Fibroblast of upper back skin (primary cell): ENCODE measurements at regions not wholly inside any gene's neighbourhood (a gene's known extent, or its start where the extent isn't known, plus 50 kb on each side); places are given as distances from the start of the nearest gene placed in this dataset.
"Not testable (repeated sequence)": the region's sequence is repeated elsewhere in the genome, so short reads cannot be mapped to it uniquely, and the experiment has no call there.

Experiments used
- DNase-seq: peaks from one replicate; pipeline ENCODE4 v3.0.0-alpha.2; 2013

DNA sequence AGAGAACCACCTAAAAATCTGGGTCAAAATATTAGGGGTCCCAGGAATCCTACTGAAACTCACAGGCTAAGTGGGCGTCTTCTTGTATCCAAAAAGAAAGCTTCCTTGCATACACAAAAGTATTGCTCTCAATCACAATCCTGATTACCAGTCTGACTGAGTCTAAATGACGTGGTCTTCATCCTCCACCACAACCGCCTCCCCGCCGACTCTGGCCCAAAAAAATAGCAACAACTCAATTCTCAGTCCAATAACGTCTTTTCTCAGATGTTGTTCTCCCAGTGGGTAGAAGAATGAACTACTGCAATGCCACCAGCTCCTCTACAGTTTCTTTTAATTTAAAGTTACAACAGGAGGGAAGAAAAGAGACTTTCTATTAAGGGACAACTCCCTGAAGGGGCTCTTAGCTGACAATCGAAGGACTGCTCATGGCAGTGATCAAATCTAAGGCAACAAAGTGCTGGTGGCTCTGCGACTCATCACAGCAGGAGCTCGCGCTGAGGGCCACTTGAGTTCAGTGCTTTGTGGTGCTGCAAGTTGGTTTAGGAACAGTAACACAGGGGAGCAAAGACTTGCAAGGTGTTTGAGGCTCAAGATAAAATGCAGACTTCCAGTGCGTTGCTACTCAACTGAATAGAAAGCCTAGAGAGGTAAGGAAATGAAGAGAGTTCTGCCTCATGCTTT lies 394.1 kb downstream of the BCAT1 start:
- no peak for DNase-seq

DNA sequence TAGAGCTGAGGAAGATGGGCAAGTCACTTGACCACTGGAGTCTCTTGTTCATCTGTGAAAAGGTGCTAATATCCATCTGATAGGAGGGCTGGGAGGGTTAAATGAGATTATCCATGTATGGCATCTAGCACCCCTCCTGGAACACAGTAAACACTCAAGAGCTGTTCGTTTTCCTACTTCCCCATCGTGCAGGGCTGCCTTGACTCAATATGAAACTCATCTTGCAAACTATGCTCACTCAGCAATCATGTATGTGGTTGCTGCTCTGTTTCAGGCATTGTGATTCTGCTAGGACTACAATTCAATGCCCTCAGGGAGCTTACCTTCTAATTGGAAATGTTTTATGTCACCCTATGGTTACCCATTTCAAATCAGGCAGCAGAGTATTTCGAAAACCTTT lies 395.6 kb downstream of the BCAT1 start:
- no peak for DNase-seq

DNA sequence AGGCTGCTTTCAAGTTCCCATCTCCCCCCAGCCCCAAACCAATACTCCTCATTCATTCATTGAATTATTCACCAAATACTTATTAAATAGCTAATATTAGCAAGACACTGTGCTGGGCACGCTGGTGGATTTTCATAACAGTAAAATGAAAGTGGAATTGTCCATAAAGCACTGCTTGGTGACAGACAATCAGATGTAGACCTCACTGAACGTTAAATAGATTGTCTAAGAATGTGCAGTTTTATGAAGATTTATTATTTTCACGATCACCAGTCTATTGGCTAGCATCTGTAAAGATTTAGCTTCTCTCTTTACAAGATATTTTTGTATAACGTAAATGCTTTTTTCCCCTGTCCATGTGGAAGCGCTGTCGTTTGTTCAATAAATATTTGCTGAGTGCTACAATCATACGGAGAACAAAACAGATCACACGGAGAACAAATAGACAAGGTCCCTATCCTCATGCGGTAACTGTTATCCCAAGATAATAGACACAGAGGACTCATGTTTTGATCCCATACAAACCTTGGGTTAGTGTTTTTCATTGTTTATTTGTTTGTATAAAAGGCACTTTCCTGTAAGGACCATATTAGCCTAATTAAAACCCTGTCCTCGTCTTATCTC lies 397.6 kb downstream of the BCAT1 start:
- no peak for DNase-seq

DNA sequence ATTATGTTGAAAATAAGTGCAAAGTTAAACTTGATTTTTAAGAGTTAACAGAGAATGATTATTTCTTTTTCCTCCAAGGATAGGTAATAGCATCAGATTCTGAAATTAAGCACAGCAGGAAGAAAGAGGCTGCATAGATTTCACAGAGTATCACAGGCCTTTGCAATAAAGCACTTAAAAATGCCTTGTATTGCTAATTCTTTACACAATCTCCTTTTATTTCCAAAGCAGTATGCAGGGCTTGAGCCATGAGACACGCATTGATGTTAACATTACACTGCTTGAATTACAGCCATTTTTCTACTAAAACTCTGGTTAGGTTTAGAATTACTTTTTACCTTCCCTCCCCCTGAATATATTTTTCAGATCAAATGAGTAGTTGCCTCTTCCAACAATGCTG lies 398.3 kb downstream of the BCAT1 start:
- no peak for DNase-seq

DNA sequence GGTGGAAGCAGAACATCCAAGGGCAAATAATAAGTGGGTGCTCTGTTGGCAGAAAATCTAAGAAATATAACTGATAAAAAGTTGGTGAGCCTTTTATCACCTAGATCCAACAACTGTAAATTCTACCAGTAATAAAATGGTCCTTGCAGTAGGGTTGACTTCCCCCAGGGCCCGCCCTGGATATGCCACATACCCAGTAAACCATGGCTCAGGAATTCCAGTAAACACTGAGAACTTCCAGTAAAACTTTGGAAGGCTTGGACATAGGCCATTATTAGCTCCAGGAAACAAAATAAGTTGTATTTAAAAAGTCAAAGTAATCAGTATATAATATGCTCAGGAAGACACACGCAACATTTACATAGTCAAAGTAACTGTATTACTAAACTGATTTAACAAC lies 402.2 kb downstream of the BCAT1 start:
- no peak for DNase-seq

DNA sequence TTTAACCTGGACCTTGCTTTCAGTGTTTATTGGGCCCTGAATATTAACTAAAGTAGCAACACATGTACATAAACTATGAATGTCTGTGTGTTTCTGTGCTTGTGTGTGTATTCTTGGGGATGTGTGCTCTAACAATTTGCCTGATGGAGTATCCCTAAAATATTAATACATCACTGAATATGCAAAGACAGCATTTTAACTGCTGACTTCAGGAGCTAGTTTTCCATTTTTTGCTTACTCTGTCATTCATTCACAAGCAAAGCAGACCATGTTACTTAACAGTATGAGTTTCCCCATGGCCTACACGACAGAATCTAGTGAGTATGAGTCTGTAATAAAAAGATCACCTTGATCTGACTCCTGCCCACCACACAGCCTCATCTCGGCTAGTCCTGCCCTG lies 402.8 kb downstream of the BCAT1 start:
- DNase-seq = no peak

DNA sequence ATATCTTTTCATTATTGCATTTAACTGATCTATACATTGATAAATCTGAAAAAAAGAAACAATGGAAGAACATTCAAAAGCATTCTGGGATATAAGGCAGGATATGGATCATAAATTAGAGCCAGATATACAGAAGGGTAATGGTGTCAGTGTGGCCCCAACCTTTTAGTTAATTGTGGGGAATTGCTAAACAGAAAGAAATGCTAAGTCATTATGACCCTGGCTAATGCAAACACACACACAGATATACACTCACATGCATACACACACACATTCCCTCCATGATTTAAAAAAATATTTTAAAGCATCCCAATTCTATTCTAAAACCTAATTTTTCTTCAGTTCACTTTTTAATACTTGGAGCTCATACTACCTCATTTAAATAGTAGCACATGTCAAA lies 404.5 kb downstream of the BCAT1 start:
- DNase-seq = no peak

DNA sequence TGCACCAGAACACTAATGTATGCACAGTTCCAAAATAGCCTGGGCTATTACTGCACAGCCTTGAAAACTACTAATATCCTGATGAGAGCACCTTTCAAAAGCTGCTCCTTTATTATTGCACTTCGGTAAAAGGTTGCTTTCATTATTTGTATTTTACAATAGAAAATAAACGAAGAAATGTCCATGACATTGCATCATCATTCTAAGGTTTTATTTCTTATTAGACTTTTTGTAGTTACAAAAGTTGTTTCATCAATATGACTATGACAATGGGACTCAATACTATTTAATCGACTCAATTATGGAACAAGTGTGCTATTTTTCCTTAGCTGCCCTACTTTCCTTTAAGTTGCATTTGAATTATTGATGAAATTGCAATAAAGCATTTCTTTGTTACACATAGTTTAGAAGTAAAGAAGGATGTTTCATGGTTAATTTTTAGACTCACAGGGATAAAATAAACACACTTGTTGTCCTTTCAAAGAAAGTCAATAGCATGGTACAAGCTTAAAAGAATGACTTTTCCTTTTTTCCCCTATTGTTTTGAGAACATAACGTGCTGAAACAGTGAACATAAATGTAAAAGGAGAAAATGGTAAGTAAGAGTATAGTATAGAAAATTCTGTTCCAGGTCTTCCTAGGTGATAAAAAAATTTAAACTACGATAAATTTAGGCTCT lies 407.6 kb downstream of the BCAT1 start:
- no peak for DNase-seq

DNA sequence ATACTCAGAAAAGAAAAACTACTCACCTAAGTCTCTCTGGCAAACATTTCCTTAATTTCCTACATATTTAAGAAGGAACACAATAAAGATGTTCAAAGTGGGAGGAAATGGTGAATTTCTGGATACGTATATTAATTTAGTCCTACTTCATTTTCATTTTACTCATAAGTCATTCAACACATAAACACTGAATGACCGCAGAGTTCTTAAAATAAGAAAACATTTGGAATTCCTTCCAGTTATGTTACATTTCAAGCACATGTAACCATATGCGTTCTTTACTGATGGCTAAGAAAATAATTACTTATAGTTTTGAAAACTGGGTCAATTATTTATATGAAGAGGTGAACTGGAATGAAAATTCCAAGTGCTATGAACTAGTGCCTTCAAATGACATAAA lies 409.3 kb downstream of the BCAT1 start:
- no peak for DNase-seq

DNA sequence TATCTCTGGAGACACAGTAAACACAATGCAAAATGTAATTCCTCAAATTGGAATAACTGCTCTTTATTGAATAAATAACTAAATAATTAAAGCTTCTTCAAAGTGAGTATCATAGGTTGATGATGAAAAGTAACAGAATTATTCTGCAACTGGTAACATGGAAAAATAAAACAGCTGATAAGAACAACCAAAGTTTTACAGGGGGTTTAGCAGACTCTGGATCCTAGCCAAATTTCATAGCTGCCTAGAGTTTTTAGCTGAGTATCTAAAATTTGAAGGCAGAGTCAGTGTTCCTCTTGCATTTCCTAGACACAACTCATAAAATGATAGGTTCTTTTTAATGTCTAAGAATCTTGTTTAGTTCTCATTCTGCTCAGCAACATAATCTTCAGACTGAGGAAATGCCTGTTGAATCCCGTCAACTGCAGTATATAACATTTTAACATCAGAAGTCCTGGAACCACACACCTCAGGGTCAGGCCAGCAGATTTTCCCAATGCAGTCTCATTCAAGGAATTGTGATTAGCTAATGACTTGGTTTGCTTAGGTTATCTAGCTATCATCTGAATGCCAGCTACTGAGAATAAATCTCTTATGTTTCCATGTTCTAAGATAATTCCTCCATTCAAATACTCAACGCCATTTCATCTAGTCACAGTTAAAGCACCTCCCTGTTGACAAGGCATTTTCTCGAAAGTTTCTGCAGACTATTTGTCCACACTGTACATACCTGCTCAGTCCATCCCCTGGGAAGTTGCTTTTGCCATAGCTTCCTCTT lies 411.6 kb downstream of the BCAT1 start:
- no peak for DNase-seq

DNA sequence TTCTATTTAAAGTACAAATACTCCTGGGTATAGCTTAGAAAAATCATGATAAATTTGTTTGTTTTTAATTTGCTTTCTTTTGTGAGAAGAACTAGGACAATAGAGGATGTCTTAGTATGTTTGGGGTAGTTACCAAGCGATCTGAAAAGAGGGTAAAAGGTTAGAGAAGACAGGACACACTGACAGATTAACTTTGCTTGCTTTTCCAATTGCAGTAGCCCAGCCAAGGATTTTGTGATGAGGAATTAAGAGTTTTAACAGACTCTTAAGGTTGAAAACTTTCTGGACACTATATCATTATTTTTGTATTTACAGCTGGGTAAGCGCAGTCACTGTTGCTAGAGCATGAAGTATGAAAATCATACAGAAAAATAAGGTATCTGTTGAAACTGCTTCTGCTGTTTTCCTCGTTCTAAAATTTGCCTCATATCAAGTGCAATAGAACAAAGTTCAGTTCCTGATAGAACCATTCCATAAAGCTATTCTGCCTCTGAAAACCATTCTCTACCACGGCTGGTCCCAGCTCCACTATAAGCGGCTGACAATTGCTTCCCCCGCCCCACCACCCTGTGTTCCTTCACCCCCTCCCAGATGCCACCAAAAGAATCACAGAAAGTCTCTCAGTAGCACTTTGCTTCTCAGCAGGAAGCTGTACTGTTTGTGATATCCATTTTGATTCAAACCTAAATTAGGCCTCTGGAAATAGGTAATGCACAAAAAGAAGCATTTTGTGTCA lies 413.4 kb downstream of the BCAT1 start:
- DNase-seq = no peak

DNA sequence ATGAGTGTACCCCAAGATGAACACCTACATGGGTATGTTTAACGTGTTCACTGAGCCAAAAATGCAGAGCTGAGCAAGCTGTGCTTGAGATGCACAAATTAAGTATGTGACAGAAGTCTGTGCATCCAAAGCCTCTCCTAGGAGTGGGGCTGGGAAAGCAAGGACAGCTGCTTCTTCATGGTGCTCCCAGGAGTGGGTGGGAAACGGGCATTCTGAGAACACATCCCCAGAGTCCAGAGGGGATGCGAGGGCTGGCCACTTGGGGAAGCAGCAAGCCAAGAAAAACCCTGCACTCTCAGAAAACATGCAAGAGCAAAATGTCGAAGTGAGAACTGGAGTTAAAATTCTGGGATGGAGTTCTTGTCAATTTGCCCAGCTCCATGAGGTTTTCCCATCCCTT lies 414.3 kb downstream of the BCAT1 start:
- no peak for DNase-seq

DNA sequence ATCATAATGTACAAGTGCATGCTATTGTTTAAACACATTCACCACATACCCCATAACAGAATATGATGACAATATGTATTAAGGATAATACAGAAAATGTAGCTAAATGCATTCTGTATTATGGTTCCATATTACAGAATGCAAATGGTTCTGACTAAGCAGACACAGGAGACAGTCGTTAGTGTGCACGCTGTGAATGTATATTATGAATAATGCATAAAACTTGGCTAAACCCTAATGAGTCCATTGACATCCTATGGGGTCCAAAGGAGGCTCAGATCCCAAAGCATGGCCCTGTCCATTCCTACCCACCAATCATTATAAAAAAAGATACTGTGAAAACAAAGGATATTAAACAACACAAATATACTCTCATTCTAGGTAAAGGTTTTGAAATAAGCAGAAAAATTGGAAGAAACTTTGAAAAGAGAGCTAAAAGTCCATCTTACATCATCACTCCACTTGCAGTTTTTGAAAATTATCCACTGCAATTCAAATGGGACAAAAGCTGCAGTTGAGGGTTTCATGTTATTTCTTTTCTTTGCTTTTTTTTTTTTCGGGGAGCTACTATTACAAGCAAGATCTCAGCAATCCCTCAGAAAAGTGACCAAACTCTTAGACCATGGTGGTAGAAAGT lies 415.1 kb downstream of the BCAT1 start:
- no peak for DNase-seq

DNA sequence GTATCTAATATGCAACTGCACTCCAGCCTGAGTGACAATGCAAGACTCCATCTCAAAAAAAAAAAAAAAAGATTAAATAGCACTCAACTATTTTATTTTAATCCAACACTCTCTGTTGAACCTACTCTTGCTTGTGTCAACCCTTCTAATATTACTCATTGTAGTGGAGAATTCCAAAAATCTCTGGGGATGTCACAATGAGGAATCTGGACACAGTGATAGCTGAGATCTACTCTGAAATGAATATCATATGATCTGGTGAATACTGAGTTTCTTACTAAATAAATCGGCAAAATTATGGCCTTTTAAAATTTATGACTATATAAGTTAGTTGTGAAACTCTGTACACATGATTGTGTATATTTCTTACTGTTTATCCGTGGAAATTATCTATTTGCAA lies 418.2 kb downstream of the BCAT1 start:
- DNase-seq = no peak

DNA sequence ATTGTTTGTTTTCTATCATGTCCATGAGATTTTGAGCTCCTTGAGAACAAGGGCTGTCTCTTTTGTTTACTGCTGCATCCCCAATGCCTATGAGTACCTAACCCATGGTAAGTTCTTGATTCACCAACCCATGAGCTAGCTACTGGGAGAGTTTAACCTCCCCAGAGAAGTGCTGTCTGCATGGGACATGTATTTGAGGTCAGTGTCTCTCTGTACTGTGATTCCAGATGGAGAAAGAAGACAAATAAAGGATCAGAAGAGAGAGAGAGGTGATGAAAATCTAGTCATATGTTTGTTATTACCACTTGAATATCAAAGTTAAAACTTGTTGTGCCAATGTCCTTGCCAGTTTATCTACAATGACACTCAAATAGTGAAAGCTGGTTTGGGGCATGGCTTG lies 421.8 kb downstream of the BCAT1 start:
- no peak for DNase-seq

DNA sequence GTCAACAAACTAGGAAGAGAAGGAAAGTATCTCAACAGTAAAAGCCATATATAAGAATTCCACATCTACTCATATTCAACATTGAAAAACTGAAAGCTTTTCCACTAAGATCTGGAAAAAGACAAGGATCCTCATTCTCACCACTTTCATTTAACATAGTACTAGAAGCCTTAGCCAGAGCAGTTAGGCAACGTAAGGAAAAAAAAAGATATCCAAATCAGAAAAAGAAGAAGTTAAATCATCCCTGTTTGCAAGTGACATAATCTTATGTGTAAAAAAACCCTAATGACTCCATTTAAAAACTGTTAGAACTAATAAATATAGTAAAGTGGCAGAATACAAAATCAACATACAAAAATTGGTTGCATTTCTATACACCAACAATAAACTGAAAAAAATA lies 426.2 kb downstream of the BCAT1 start:
- no peak for DNase-seq

DNA sequence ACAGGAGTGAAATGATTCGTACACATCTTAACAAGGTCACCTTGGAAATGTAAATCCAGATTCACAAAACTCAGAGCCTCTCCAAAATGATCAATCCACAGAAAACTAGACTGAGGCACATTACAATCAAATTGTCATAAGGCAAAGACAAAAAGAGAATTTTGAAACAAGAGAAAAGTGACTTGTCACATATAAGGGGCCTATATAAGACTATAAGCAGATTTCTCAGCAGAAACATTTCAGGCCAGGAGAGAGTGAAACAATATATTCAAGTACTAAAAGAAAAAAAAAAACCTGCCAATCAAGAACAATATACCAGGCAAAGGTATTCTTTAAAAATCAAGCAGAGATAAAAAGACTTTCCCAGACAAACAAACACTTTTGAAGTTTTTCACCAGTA lies 429.1 kb downstream of the BCAT1 start:
- no peak for DNase-seq

DNA sequence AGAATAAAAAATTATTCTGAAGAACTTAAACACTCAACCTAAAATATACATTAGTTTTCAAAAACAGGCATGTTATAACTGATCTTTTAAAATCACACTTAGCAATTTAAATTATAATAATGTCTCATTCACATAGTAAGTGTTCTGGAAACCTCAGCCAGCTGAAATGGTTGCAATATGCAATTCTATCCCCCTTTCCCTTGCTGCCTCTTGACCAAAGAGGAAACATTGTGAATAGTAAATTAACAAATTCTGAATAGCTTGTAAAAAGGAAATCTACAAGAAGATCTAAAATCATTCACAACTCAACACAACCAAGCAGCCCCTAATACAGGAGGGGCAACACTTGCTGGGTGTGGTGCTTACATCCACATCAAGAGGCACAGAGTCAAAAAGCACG lies 431.9 kb downstream of the BCAT1 start:
- no peak for DNase-seq

DNA sequence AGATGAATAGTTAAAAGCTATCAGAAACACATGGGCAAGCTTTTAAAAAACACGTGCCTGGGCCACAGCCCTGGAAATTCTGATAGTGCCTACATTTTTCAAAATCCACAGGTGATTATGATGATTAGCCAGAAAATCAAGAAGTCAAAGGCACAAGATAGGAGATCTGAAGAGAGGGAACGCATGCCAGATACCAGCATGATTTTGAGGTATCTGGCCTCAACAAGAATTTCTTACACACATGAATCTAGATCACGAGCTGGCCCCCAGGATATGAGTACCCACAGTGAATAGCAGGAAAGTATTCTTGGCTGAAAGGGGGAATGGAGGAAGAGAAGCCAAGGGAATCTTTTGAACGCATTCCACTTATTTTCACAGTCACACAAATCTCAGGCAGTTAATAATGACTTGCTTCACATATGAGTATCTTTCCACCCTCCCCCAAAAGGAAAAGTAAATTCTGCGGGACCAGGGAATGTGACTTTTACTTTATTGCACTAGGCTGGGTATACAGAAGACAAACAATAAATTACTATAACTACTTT lies 438.2 kb downstream of the BCAT1 start:
- DNase-seq = no peak

DNA sequence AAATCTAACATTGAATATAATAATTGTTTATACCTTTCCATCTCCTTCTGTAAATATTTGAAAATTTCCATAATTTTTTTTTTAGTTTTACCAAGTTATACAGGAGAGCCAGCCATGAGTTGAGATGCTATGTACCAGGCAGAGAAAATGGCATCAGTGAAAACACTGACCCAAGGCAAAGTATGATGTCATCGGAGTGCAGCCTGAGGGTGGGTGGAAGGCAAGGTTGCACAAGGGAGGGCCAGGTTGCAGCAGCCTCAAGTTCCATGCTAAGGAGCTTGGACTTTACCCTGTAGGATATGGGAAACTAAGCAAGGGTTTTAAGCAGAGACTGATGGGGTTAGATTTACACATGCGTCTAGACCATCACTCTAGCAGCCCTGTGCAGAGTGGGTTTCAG lies 441.1 kb downstream of the BCAT1 start:
- no peak for DNase-seq

DNA sequence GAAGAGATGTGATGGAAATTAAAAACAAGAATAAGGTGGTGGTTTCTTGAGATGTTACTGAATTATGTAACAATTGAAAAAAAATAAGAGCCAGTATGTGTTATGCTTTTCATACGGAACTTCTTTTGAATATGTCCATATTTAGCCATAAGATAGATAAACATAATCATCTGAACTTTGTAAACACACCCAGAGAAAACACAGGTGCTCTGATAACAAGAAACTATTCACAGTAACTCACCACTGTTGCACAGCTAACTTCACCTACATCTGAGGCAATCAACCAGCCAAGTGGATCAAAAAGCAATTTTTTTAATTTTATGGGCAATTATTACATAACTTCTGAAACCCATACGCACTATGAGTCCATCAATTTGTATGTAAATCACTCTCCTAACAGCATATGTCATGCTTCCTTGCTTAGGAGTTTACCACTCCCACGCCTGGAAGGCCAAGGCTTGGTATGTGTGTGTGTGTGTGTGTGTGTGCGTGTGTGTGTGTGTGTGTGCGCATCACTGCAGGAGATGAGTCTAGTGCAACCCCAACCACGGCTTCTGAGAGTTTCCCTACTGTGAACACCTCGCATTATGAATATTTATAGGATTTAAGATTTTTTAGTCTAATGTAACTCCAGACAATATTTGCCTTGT lies 443.4 kb downstream of the BCAT1 start:
- DNase-seq = no peak

DNA sequence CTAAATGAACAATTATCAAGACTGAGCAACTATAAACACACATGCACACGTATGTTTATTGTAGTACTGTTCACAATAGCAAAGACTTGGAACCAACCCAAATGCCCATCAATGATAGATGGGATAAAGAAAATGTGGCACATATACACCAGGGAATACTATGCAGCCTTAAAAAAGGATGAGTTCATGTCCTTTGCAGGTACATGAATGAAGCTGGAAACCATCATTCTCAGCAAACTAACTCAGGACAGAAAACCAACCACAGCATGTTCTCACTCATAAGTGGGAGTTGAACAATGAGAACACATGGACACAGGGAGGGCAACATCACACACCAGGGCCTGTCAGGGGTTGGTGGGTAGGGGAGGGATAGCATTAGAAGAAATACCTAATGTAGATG lies 445.4 kb downstream of the BCAT1 start:
- DNase-seq = not testable (repeated sequence)
